ENCODE measurements at regions not wholly inside any gene's neighbourhood (a gene's known extent, or its start where the extent isn't known, plus 50 kb on each side); places are given as distances from the start of the nearest gene placed in this dataset.
"Not testable (repeated sequence)": the region's sequence is repeated elsewhere in the genome, so short reads cannot be mapped to it uniquely, and the experiment has no call there.

GRCh38 chr7:13025043-13025442 lies 337.6 kb downstream of the ARL4A start:
- not testable (repeated sequence) for TF ChIP-seq CTCF, POLR2A (IDR thresholded peaks at IDR 0.05)

All from heart left ventricle (tissue), 13 donors.